ENCODE measurements at regions not wholly inside any gene's neighbourhood (a gene's known extent, or its start where the extent isn't known, plus 50 kb on each side); places are given as distances from the start of the nearest gene placed in this dataset.

DNA sequence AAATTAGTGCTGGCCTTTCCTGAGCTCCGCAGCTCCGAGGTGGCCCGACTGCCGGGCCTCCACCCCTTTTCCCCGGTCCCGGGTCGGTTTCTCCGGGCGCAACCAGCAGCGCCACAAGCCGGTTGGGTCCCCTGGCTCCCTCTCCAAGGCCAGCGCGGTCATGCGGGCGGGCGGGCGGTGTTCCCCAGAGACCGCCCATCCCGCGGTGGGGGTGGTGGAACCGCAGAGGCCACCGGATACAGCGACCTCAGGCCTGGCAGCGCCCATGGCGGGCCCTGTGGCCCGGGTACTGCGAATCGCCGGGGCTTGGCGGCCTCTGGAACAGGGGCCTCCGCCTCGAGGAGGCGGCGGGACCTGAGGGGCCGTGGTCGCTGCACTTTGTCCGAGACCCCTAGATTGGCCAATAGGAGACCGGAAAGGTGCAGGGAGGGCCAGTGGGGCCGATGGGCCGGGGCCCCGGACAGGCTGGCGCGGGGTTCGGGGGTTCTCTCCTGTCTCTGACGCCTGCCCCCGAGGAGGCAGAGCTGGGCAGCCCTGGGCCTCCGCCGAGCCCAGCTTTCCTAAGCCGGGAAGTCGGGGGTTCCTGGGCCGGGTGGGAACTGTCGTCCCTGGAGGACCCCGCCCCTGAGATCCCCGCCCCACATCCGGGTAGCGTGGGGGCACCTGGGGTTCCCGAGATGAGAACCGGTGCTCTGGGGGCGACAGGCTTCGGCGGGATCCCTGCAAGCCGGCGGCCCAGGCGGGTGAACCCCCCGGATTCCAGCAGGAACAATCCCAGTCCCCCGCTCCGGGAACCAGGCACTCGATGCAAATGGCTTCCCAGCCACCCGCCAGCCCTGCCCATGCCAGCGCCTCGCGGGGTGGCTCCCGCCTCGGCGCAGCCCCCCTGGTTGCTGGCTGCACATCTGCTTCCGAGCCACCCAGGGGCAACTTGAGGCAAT lies 293.9 kb downstream of the ZSWIM6 start:
- peaks cover 17 to 32% of the 10 kb centered on the region in 2 donors for H3K4me1 ChIP-seq
- no peaks in the 10 kb centered on the region for H3K36me3 ChIP-seq
- H3K4me3 ChIP-seq (replicated peaks in 1 of 3): peak overlapping the region; percentile 30 to 46 (median 41)
- peak; percentile 87 to 92 for DNase-seq
- TF ChIP-seq, protein P1, sequence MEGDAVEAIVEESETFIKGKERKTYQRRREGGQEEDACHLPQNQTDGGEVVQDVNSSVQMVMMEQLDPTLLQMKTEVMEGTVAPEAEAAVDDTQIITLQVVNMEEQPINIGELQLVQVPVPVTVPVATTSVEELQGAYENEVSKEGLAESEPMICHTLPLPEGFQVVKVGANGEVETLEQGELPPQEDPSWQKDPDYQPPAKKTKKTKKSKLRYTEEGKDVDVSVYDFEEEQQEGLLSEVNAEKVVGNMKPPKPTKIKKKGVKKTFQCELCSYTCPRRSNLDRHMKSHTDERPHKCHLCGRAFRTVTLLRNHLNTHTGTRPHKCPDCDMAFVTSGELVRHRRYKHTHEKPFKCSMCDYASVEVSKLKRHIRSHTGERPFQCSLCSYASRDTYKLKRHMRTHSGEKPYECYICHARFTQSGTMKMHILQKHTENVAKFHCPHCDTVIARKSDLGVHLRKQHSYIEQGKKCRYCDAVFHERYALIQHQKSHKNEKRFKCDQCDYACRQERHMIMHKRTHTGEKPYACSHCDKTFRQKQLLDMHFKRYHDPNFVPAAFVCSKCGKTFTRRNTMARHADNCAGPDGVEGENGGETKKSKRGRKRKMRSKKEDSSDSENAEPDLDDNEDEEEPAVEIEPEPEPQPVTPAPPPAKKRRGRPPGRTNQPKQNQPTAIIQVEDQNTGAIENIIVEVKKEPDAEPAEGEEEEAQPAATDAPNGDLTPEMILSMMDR (IDR thresholded peaks at IDR 0.05): no peak
- peak in 1 of 2 donors; percentile 86 for TF ChIP-seq POLR2A (IDR thresholded peaks at IDR 0.05)
- WGBS, 2 donors: 0 to 4% methylated on average over 11 to 24 of the region's 76 CpGs
- intact Hi-C loops (cut with DNase I): no loop called here
- no peaks in the 10 kb centered on the region for H3K9me3 ChIP-seq
- peak overlapping the region; percentile 82 to 88 (median 88) for H3K27ac ChIP-seq
- H3K27me3 ChIP-seq: no peaks in the 10 kb centered on the region

DNA sequence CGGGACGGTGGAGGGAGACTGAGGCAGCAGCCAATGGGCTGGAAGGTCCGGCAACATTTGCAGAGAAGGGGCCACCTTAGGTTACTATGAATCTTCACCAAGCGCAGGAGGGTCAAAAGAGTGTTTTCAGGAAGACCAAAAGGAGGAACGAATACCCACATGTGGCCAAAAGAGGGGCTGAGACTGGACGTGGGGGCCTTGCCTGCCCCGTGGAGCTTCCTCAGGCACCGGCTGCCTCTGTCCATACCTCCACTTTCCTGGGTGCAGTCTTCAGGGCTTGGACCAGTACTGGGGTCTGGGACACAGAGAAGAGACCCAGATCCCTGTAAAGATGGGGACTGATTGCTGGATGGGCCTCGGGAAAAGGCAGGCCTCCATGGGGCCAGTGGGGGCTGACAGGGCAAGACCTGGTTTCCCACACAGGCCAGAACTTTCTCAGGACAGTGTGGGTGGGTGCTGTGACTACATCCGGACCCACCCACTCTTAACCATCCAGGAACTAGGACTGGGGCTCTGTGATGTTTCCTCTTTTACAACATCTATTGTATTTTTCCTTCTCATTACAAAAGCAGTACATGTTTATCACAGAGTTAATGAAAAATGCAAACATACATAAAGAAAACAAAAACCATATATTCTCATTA lies 294.7 kb downstream of the ZSWIM6 start:
- Histone ChIP-seq H3K27ac (peak overlapping the region; percentile 82 to 88 (median 88)), H3K27me3 (no peaks in the 10 kb centered on the region), H3K4me3 (replicated peaks in 1 of 3) (peak overlapping the region in 1 of 3 donors; percentile 46), H3K9me3 (no peaks in the 10 kb centered on the region), H3K4me1 (peaks cover 18 to 33% of the 10 kb centered on the region in 2 donors), H3K36me3 (no peaks in the 10 kb centered on the region)
- intact Hi-C loops (cut with DNase I): no loop called here
- TF ChIP-seq, protein P1 (IDR thresholded peaks at IDR 0.05): no peak
- no peak for TF ChIP-seq POLR2A (IDR thresholded peaks at IDR 0.05)
- WGBS, 2 donors: 74 to 79% methylated on average over 7 to 9 of the region's 10 CpGs
- DNase-seq: no peak

DNA sequence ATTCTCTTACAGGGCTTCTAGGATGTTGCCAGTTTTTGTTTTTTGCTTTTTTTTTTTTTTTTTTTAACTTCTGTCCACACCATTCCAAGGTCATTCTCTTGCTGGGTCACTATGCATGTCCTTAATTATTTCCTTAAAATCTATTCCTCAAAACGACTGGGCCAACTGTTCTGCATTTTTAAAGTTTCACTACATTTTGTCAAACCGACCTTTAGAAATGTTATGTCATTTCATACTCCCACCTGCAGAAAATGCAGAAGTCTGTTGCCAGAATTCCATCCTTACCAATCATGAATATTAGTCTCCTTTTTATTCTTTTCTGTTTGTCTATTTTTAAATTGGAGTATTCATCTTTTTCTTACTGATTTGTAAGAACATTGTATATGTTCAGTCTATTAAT lies 295.5 kb downstream of the ZSWIM6 start:
- H3K27me3 ChIP-seq: no peaks in the 10 kb centered on the region
- no peaks in the 10 kb centered on the region for H3K9me3 ChIP-seq
- WGBS, 2 donors: 79 to 81% methylated on average over 2 of the region's 2 CpGs
- intact Hi-C loops (cut with DNase I): no loop called here
- H3K27ac ChIP-seq: no peak overlapping the region
- DNase-seq: no peak
- H3K4me3 ChIP-seq (replicated peaks in 1 of 3): no peak overlapping the region
- H3K4me1 ChIP-seq: peaks cover 22 to 39% of the 10 kb centered on the region in 2 donors
- no peaks in the 10 kb centered on the region for H3K36me3 ChIP-seq
- TF ChIP-seq, protein P1 (IDR thresholded peaks at IDR 0.05): no peak
- TF ChIP-seq POLR2A (IDR thresholded peaks at IDR 0.05): no peak

DNA sequence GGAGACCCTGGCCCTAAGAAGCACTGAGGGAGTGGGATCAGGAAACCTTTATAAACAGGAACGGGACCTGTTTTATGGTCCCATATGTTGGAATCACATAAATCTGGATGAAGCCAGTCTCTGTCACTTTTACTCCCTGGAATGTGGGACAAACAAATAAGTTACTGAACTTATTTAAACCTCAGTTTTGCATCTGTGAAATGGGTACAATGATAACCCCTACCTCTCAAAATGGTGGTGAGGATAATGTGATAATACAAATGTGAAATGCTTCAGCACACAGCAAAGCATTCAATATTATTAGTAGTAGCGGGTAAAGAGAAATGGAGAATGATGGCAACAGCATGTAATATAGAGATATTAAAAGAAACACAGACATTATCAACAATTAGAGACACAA lies 298.9 kb downstream of the ZSWIM6 start:
- 84 to 91% methylated on average over 2 of the region's 2 CpGs for WGBS, 2 donors
- Histone ChIP-seq H3K4me1 (peaks cover 21 to 31% of the 10 kb centered on the region in 2 donors), H3K4me3 (replicated peaks in 1 of 3) (no peak overlapping the region), H3K9me3 (no peaks in the 10 kb centered on the region), H3K27ac (peak overlapping the region; percentile 88 to 95 (median 91)), H3K27me3 (no peaks in the 10 kb centered on the region), H3K36me3 (no peaks in the 10 kb centered on the region)
- intact Hi-C loops (cut with DNase I): no loop called here
- TF ChIP-seq POLR2A (IDR thresholded peaks at IDR 0.05): no peak
- DNase-seq: no peak

DNA sequence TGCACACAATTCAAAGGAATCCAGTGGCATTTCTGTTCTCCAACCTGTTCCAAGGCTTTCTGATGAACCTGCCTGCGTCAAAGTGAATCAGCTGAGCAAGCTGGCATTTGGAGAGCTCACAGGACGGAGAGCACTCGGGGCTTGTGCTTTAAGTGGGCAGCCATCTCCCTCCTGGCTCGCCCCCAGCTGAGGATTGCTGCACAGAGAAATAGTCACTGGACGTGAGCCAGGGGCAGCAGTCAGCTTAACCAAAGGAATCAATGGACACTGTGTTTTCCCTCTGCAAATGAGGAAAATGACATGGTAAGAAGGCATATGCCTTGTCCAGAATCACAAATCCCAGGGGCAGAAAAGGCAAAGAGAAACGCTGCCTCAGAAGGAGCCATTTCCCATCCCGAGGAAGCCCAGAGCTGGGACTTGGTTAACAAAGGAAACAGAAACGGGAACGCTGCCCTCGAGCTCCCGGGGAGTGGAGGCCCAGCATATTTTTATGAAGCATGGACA lies 299.4 kb downstream of the ZSWIM6 start:
- H3K36me3 ChIP-seq: no peaks in the 10 kb centered on the region
- no peak overlapping the region for H3K4me3 ChIP-seq (replicated peaks in 1 of 3)
- peak; percentile 95 to 96 for DNase-seq
- intact Hi-C loops (cut with DNase I): no loop called here
- 11 to 14% methylated on average over 11 of the region's 11 CpGs for WGBS, 2 donors
- H3K4me1 ChIP-seq: peaks cover 15 to 26% of the 10 kb centered on the region in 2 donors
- H3K27me3 ChIP-seq: no peaks in the 10 kb centered on the region
- H3K9me3 ChIP-seq: no peaks in the 10 kb centered on the region
- H3K27ac ChIP-seq: peak overlapping the region; percentile 88 to 95 (median 91)
- TF ChIP-seq, protein P1 (IDR thresholded peaks at IDR 0.05): no peak
- peak in 1 of 2 donors; percentile 59 for TF ChIP-seq POLR2A (IDR thresholded peaks at IDR 0.05)
